Stimulated activated CD4-positive, alpha-beta T cell treated with anti-CD3 and anti-CD28 coated beads, Interleukin-15, amount 100 ng/mL, for 1 hour (primary cell): ENCODE measurements at regions not wholly inside any gene's neighbourhood (a gene's known extent, or its start where the extent isn't known, plus 50 kb on each side); places are given as distances from the start of the nearest gene placed in this dataset.

Experiments
- DNase-seq, 2 donors: peaks; one replicate each; pipeline ENCODE4 v3.0.0-alpha.2; 2020; ENCODE audit warnings: low read depth in 1 of 2, low spot score in 1 of 2

GRCh38 chrX:51437521-51437920 is 58.9 kb downstream of the NUDT11 start:
- no peak for DNase-seq

DNA sequence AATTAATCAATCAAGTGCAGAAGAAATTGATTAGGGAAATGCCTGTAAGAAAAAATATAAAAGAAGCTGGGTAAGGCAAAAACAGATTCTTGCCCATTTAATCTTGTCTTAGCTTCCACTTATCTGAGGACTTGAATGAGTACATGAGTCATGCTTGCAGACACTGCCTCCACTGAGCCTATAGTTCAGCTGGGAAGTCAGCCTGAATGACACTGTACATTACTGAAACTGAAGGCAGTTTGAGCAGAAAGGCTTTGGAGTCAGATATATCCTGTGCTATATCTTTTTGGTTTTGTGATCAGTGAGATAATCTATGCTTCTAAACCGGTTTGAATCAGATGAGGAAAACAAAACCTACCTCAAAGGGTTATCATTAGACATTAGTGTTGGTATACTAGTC is 61.3 kb downstream of the NUDT11 start:
- DNase-seq: no peak

DNA sequence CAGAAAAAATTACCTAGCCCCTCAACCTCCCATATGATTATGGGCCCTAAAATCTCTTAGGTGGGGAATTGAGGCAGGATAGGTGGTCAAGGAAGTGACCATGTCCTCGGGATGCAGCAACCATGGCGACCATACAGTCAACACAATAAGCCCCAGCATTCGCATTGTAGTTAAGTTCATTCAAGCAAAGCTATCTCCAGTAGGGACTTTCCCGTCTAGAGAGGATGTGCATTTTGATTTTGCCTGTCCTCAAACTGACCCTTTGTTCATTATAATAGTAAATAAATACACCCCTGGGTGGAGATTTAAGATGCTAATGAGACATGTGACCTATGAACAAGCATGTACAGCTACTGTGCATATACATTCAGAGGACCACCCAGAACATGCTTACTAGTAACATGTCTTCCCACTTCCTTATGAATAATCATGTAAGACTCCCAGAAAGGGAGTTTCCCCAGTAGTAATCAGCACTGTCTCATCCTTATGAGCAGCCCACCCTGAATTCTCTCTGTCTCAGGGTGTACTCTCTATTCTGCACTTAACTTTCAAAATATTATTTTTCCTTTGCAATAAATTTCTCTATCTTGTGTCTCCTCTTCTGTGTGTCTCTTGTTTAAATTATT is 74.3 kb downstream of the NUDT11 start:
- no peak for DNase-seq

GRCh38 chrX:51420610-51421009 is 75.8 kb downstream of the NUDT11 start:
- DNase-seq: no peak

DNA sequence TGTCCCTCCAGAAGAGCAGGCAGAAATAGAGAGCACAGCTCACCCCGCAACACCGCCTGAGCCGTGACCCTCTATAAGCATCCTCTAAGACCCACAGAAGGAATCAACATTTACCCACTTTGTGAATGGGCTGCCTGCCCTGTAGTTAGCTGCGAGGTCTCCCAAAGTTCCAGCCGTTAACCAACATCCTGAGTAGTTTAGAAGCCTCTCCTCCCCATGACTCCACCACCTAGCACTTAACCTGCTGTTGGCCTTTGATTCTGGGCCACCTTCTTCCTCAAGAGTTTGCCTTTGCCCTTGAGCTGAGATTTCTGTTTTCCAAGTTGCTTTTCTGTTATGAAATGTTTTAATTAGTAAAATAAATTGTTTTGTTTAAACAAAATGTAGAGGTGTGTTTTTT is 75.8 kb downstream of the NUDT10 start:
- DNase-seq: no peak

DNA sequence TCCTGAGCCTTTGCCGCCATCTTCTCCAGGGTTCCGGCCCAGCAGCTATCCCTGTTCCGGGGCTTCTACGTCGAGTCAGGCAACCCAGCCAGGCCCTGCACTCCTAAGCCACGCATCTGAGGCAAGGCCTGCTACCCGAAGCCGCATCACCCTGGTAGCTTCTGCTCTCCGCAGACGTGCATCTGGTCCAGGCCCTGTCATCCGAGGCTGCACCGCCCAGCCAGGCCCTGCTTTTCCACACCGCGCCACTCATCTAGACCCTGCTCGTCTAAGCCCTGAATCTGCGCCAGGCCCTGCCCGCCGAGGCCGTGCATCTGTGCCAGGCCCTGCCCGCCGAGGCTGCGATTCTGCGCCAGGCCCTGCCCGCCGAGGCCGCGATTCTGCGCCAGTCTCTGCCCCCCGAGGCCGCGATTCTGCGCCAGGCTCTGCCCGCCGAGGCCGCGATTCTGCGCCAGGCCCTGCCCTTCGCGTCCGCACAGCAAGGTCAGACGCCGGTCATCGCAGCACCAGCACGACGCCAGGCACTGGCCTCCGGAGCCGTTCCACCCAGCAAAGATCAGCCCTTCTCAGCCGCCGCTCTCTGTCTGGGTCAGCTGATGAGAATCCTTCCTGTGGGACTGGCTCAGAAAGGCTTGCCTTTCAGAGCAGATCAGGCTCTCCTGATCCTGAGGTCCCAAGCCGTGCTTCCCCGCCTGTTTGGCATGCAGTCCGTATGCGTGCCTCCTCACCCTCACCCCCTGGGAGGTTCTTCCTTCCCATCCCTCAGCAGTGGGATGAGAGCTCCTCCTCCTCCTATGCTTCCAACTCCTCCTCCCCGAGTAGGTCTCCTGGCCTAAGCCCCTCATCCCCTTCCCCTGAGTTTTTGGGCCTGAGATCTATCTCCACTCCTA is 75.1 kb downstream of the NUDT10 start:
- no peak for DNase-seq

- DNase-seq: no peak
Measured at GRCh38 chrX:51406688-51407519, 74.3 kb downstream of the NUDT10 start.

GRCh38 chrX:51404445-51404844 is 71.8 kb downstream of the NUDT10 start:
- no peak for DNase-seq

DNA sequence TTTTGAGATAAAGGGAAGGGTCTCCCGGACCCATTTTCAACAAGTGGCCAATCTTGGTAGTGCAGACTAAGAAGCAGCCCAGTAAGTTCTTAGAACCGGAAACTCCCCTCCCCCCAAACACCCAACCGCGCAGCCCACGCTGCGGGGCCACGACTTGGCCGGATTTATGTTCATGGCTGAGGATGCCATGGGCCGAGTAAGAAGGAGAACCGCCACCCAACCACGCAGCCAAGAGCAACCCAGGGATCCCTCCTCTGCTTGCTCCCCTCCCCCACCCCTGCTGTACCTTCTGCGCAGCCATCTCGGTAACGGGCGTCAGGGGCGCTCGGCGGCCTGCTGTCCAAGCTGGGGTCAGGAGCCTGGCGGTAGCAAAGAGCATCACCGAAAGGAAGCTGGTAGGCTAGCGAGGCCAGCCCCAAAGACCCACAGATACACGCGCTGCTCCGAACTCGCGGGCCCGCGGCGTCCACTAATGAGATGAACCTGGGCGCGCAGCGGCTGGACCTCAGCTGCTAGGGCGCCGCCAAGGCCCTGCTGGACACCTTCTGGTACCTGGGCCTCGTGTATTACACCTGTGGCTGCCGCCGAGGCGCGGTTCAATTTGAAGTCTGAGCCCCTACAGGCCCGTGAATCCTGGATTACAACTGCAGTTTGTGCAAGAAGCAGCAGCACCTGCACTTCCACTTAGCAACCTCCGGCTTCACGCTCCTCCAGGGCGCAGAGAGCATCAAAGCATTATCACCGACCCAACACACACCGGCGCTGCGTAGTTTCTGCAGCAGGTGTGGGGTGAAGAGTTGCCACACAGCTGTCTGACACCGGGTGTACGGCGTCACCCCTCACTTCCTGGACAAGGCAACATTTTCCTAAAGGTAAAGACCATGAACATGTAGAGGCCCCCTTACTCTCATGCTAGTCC is 63.4 kb downstream of the NUDT10 start:
- DNase-seq: peak; percentile 17 to 19

DNA sequence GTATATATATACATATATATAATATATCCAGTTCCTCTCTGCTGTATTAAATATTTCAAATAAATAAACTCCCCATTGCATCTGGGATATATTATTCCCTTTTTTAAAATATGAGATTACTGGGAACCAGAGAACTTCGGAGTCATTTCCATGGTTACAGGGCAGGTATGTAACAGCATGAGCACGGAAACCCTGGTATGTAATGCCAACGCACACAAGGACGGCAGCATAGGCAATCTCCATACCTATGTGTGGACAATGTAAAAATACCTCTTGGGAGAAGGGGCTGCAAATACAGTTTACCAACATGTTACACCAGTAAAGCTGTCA is 62.8 kb downstream of the NUDT10 start:
- no peak for DNase-seq
